T-cell (primary cell): ENCODE measurements at regions not wholly inside any gene's neighbourhood (a gene's known extent, or its start where the extent isn't known, plus 50 kb on each side); places are given as distances from the start of the nearest gene placed in this dataset.
"Not testable (repeated sequence)": the region's sequence is repeated elsewhere in the genome, so short reads cannot be mapped to it uniquely, and the experiment has no call there.

Experiments
- ATAC-seq, 4 experiments: fragments of 200-7000 bp in 3 of 4; fragments of 150-1000 bp in 1 of 4; cut with Tn5 transposase; replicated peaks in 1 of 4; 1 replicate in 3 of 4; 2 replicates in 1 of 4; pipeline ENCODE4 v1.10.0; 2021; ENCODE audit warnings: moderate library complexity in 3 of 4, mild to moderate bottlenecking in 2 of 4, moderate number of reproducible peaks in 1 of 4
- CTCF ChIA-PET, 2 donors: fragments of 300-600 bp; sonication (Branson Sonifier 250); formaldehyde crosslinking; loops; one replicate each; lab custom pipeline; 2022; ENCODE audit warnings: antibody characterized with exemption in 2 of 2; lab: Charles Lee
- POLR2A ChIA-PET, 2 donors: fragments of 300-600 bp; sonication (Branson Sonifier 250); formaldehyde crosslinking; loops; one replicate each; lab custom pipeline; 2022; ENCODE audit warnings: antibody characterized with exemption in 2 of 2; lab: Charles Lee
- DNase-seq, 35 experiments: peaks; one replicate each; pipeline versions ENCODE4 v3.0.0 to v3.0.0-alpha.2; 2013 to 2023
- H3K27ac ChIP-seq: one replicate; pipeline ENCODE4 v1.5.1; 2013; ENCODE audit warnings: low read length
- H3K27me3 ChIP-seq, 2 experiments: replicated peaks in 1 of 2; 1 replicate in 1 of 2; 2 replicates in 1 of 2; pipeline versions ENCODE4 v1.6.1 to v1.7.0; 2013; ENCODE audit warnings: low read length in 1 of 2, mixed read lengths in 1 of 2; ENCODE audit not compliant: control insufficient read depth in 2 of 2, insufficient read depth in 2 of 2; ENCODE audit errors: extremely low read depth in 1 of 2
- H3K36me3 ChIP-seq, 2 donors: 1 replicate in 1 of 2; 2 replicates in 1 of 2; pipeline versions ENCODE4 v1.6.1 to v1.7.0; 2013; ENCODE audit warnings: low read length in 1 of 2; ENCODE audit not compliant: control insufficient read depth in 2 of 2, insufficient read depth in 1 of 2; ENCODE audit errors: extremely low read depth in 1 of 2
- H3K4me1 ChIP-seq, 2 experiments: 1 replicate in 1 of 2; 2 replicates in 1 of 2; pipeline versions ENCODE4 v1.6.1 to v1.7.0; 2013; ENCODE audit warnings: low read length in 2 of 2, mixed read lengths in 1 of 2; ENCODE audit not compliant: insufficient read depth in 2 of 2, control insufficient read depth in 1 of 2; ENCODE audit errors: extremely low read depth in 1 of 2
- H3K4me3 ChIP-seq, 2 donors: 1 replicate in 1 of 2; 2 replicates in 1 of 2; pipeline versions ENCODE4 v1.5.1 to v1.7.0; 2013; ENCODE audit warnings: mild to moderate bottlenecking in 2 of 2, low read length in 1 of 2, moderate library complexity in 1 of 2; ENCODE audit not compliant: control insufficient read depth in 1 of 2; ENCODE audit errors: extremely low read depth in 1 of 2
- H3K9me3 ChIP-seq: 2 replicates; pipeline ENCODE4 v1.7.0; 2013
- H3K27ac Mint-ChIP-seq, 2 donors: one replicate each; pipeline ENCODE4 v1.8.0; 2020 to 2021; ENCODE audit warnings: mild to moderate bottlenecking in 2 of 2, mixed read lengths in 2 of 2
- H3K27me3 Mint-ChIP-seq, 2 donors: one replicate each; pipeline ENCODE4 v1.8.0; 2021 to 2022; ENCODE audit warnings: mixed read lengths in 2 of 2
- H3K36me3 Mint-ChIP-seq: one replicate; pipeline ENCODE4 v1.8.0; 2021; ENCODE audit warnings: mixed read lengths
- H3K4me1 Mint-ChIP-seq, 3 donors: one replicate each; pipeline ENCODE4 v1.8.0; 2020 to 2022; ENCODE audit warnings: mixed read lengths in 3 of 3, mild to moderate bottlenecking in 1 of 3
- H3K4me3 Mint-ChIP-seq, 3 donors: one replicate each; pipeline ENCODE4 v1.8.0; 2020 to 2022; ENCODE audit warnings: mild to moderate bottlenecking in 3 of 3, mixed read lengths in 3 of 3, moderate library complexity in 3 of 3
- H3K9me3 Mint-ChIP-seq, 3 donors: one replicate each; pipeline ENCODE4 v1.8.0; 2020 to 2022; ENCODE audit warnings: mixed read lengths in 3 of 3
- WGBS: methylation state at CpG from one replicate; pipeline ENCODE4 v1.1.5; 2013; ENCODE audit warnings: missing lambda C conversion rate; ENCODE audit not compliant: insufficient coverage; 5-methylcytosine and 5-hydroxymethylcytosine counted together

DNA sequence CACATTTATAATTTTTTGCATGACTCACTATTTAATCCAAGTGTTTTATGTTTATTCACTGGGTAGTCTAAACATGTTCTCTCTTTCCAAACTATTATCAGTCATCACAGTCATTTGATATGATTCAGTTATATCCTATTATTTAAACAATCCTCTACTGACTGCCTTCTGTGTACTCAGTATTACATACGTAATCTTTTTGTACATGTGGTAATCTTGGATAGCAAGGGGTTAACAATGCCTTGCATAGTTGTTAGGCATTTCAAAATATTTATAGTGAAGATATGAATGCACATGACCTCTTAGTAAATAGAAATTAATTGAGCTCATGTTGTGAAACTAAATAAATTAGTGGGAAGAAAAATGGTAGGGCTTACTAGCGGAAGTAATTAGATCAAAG lies 379.4 kb upstream of the KIAA1217 start:
- Mint-ChIP-seq H3K27me3 (no peaks in the 10 kb centered on the region), H3K9me3 (peaks cover 0 to 3% (median 0%) of the 10 kb centered on the region in 3 donors), H3K4me3 (no peak overlapping the region), H3K27ac (no peak overlapping the region), H3K36me3 (no peaks in the 10 kb centered on the region), H3K4me1 (no peaks in the 10 kb centered on the region)
- Histone ChIP-seq H3K4me3 (no peak overlapping the region), H3K36me3 (no peaks in the 10 kb centered on the region), H3K27me3 (no peaks in the 10 kb centered on the region), H3K4me1 (no peaks in the 10 kb centered on the region), H3K9me3 (no peaks in the 10 kb centered on the region), H3K27ac (no peak overlapping the region)
- ChIA-PET POLR2A (no interaction called here), CTCF (no interaction called here)
- no peak for ATAC-seq
- no CpG with 5 or more reads among the region's 2 CpGs for WGBS
- DNase-seq = no peak

GRCh38 chr10:23834091-23834490 lies 374.8 kb upstream of the KIAA1217 start:
- CTCF ChIA-PET = no interaction called here

DNA sequence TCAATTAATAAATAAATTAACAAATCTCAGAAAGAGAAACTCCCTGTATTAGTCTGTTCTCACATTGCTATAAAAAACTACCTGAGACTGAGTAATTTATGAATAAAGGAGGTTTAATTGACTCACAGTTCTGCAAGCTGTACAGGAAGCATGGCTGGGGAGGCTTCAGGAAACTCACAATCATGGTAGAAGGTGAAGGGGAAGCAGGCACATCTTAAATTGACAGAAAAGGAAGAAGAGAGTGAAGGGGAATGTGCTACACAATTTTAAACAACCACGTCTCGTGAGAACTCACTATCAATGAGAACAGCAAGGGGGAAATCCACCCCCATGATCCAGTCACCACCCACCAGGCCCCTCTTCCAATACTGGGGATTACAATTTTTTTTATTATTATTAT lies 358.3 kb upstream of the KIAA1217 start:
- no peaks in the 10 kb centered on the region for H3K4me1 ChIP-seq
- no peaks in the 10 kb centered on the region for H3K9me3 ChIP-seq
- ATAC-seq = no peak
- no peak overlapping the region for H3K4me3 Mint-ChIP-seq
- no peaks in the 10 kb centered on the region for H3K36me3 Mint-ChIP-seq
- H3K4me1 Mint-ChIP-seq = no peaks in the 10 kb centered on the region
- H3K4me3 ChIP-seq = no peak overlapping the region
- ChIA-PET POLR2A (no interaction called here), CTCF (no interaction called here)
- WGBS = no CpG with 5 or more reads among the region's 2 CpGs
- H3K27me3 ChIP-seq = no peaks in the 10 kb centered on the region
- no peaks in the 10 kb centered on the region for H3K27me3 Mint-ChIP-seq
- H3K9me3 Mint-ChIP-seq = peaks cover 9 to 12% (median 10%) of the 10 kb centered on the region in 3 donors
- H3K27ac ChIP-seq = no peak overlapping the region
- no peaks in the 10 kb centered on the region for H3K36me3 ChIP-seq
- no peak for DNase-seq
- no peak overlapping the region for H3K27ac Mint-ChIP-seq

More at GRCh38 chr10:23834091-23834490, 374.8 kb upstream of the KIAA1217 start:
- Histone ChIP-seq H3K27me3 (no peaks in the 10 kb centered on the region), H3K27ac (no peak overlapping the region), H3K4me1 (no peaks in the 10 kb centered on the region), H3K9me3 (no peaks in the 10 kb centered on the region), H3K4me3 (no peak overlapping the region), H3K36me3 (no peaks in the 10 kb centered on the region)
- no peak overlapping the region for H3K27ac Mint-ChIP-seq
- DNase-seq (no peak), ATAC-seq (no peak)
- H3K4me1 Mint-ChIP-seq = no peaks in the 10 kb centered on the region
- peaks cover 0 to 3% of the 10 kb centered on the region in 2 donors for H3K27me3 Mint-ChIP-seq
- H3K4me3 Mint-ChIP-seq = no peak overlapping the region
- POLR2A ChIA-PET = no interaction called here
- no peaks in the 10 kb centered on the region for H3K36me3 Mint-ChIP-seq
- H3K9me3 Mint-ChIP-seq = peaks cover 0 to 8% (median 0%) of the 10 kb centered on the region in 3 donors

DNA sequence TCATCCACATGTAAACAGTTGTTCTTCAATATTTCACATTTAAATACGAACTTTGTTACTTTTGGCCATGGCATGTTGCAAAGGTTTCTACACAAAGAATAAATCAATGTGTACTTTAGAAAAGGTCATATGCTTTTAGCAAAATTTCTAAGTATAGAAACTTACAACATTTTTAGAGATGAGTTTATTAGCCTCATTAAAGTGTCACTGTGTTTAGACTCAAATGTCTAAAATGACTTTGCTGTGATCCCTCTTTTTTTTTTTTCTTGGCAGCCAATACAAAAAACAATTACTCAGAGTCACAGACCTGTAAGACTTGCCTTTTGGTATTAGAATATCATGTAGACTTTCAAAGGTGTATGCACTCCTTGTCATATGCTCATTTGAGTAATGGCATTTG lies 349.3 kb upstream of the KIAA1217 start:
- Histone ChIP-seq H3K4me1 (no peaks in the 10 kb centered on the region), H3K4me3 (no peak overlapping the region), H3K36me3 (no peaks in the 10 kb centered on the region), H3K27me3 (peaks cover 0 to 2% of the 10 kb centered on the region in 2 experiments), H3K9me3 (no peaks in the 10 kb centered on the region), H3K27ac (no peak overlapping the region)
- ATAC-seq (no peak), DNase-seq (no peak)
- Mint-ChIP-seq H3K4me1 (no peaks in the 10 kb centered on the region), H3K36me3 (no peaks in the 10 kb centered on the region), H3K27me3 (no peaks in the 10 kb centered on the region), H3K27ac (no peak overlapping the region), H3K4me3 (no peak overlapping the region), H3K9me3 (peaks cover 0 to 6% (median 4%) of the 10 kb centered on the region in 3 donors)
- CTCF ChIA-PET = no interaction called here
- no CpG with 5 or more reads among the region's 1 CpG for WGBS
- POLR2A ChIA-PET = no interaction called here

DNA sequence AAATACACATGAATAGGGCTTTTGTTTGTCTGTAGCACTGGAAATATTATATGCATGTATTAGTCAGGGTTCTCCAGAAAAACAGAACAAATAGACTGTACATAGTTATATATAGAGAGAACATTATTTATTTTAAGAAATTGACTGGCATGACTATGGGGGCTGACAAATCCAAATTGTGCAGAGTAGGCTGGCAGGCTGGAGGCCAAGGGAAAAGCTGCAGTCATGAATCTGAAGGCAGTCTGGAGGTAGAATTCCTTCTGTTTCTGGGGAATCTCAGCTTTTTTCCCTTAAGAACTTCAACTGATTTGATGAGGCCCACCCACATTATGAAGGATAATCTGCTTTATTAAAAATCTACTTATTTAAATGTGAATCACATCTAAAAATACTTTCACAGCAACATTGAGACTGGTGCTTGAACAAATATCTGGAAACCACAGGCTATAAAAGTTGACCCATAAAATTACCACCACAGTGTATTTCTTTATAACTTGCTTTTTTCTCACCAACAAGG lies 344.2 kb upstream of the KIAA1217 start:
- H3K27ac Mint-ChIP-seq = no peak overlapping the region
- peaks cover 0 to 2% of the 10 kb centered on the region in 2 experiments for H3K27me3 ChIP-seq
- H3K27ac ChIP-seq = no peak overlapping the region
- no peaks in the 10 kb centered on the region for H3K36me3 Mint-ChIP-seq
- CTCF ChIA-PET = no interaction called here
- no peak overlapping the region for H3K4me3 ChIP-seq
- H3K36me3 ChIP-seq = no peaks in the 10 kb centered on the region
- H3K4me1 Mint-ChIP-seq = no peaks in the 10 kb centered on the region
- no peaks in the 10 kb centered on the region for H3K4me1 ChIP-seq
- peaks cover 0 to 3% (median 0%) of the 10 kb centered on the region in 3 donors for H3K9me3 Mint-ChIP-seq
- ATAC-seq (no peak), DNase-seq (no peak)
- POLR2A ChIA-PET = no interaction called here
- H3K4me3 Mint-ChIP-seq = no peak overlapping the region
- no peaks in the 10 kb centered on the region for H3K9me3 ChIP-seq
- no peaks in the 10 kb centered on the region for H3K27me3 Mint-ChIP-seq

GRCh38 chr10:23866985-23867384 lies 342.0 kb upstream of the KIAA1217 start:
- no CpG with 5 or more reads among the region's 5 CpGs for WGBS
- H3K27me3 ChIP-seq, DNase-seq, CTCF ChIA-PET, H3K4me1 Mint-ChIP-seq, H3K36me3 ChIP-seq, ATAC-seq, POLR2A ChIA-PET, H3K9me3 Mint-ChIP-seq, H3K4me3 Mint-ChIP-seq, H3K27ac ChIP-seq, H3K36me3 Mint-ChIP-seq, H3K27ac Mint-ChIP-seq, H3K27me3 Mint-ChIP-seq, H3K9me3 ChIP-seq, H3K4me1 ChIP-seq, H3K4me3 ChIP-seq: not testable (repeated sequence)

DNA sequence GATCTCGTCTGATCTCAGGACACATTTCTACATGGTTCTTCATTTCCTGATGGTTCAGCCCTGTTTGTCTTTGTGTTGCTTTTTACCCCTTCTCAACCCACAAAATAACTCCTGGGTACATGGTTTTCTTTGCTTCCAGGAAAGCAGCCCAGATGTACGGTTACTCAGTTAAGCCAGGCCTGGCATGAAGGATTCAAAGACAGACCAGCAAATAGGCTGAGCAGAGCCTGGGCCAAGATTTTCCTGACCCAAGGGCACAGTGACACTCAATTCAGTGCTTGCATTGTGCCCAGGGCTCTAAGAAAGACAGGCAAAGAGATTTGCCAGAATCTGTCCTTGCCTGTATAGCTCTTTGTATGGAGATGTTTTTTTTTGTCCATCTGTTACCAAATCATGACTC lies 340.8 kb upstream of the KIAA1217 start:
- H3K27me3 Mint-ChIP-seq = no peaks in the 10 kb centered on the region

More for the DNA sequence above, 340.8 kb upstream of the KIAA1217 start:
- CTCF ChIA-PET = no interaction called here
- WGBS = 67% methylated on average over 2 of the region's 2 CpGs
- H3K36me3 ChIP-seq = no peaks in the 10 kb centered on the region
- H3K9me3 Mint-ChIP-seq = peaks cover 0 to 3% (median 0%) of the 10 kb centered on the region in 3 donors
- no peak overlapping the region for H3K27ac ChIP-seq
- H3K4me3 ChIP-seq = no peak overlapping the region
- H3K27ac Mint-ChIP-seq = no peak overlapping the region
- POLR2A ChIA-PET = no interaction called here
- H3K9me3 ChIP-seq = no peaks in the 10 kb centered on the region
- no peaks in the 10 kb centered on the region for H3K27me3 ChIP-seq
- ATAC-seq (no peak), DNase-seq (no peak)
- no peak overlapping the region for H3K4me3 Mint-ChIP-seq
- no peaks in the 10 kb centered on the region for H3K36me3 Mint-ChIP-seq
- H3K4me1 Mint-ChIP-seq = no peaks in the 10 kb centered on the region
- H3K4me1 ChIP-seq = no peaks in the 10 kb centered on the region
